ENCODE measurements at regions not wholly inside any gene's neighbourhood (a gene's known extent, or its start where the extent isn't known, plus 50 kb on each side); places are given as distances from the start of the nearest gene placed in this dataset.

- H3K4me3 ChIP-seq (ENCODE audit: insufficient read depth, low read length, poor library complexity, severe bottlenecking): no peak overlapping the region
- no peak overlapping the region for H2AFZ ChIP-seq (ENCODE audit: low read depth, low read length, severe bottlenecking)
- H3K4me2 ChIP-seq (ENCODE audit: low read depth, low read length, poor library complexity, severe bottlenecking): no peak overlapping the region
- H3K27me3 ChIP-seq (ENCODE audit: low read length): no peaks in the 10 kb centered on the region
- TF ChIP-seq CTCF (IDR thresholded peaks at IDR 0.05; ENCODE audit: insufficient read depth, low read length, poor library complexity, severe bottlenecking): no peak
- no peak for TF ChIP-seq EZH2phosphoT487 (conservative IDR thresholded peaks at IDR 0.05; ENCODE audit: low read length)
- no peaks in the 10 kb centered on the region for H3K79me2 ChIP-seq (ENCODE audit: insufficient read depth, low read length)
- no peaks in the 10 kb centered on the region for H4K20me1 ChIP-seq (ENCODE audit: low read depth, low read length)
- H3F3A ChIP-seq (ENCODE audit: insufficient read depth): no peaks in the 10 kb centered on the region
- H3K9ac ChIP-seq (ENCODE audit: low read length): no peak overlapping the region
- no peaks in the 10 kb centered on the region for H3K36me3 ChIP-seq (ENCODE audit: low read length)
- H3K27ac ChIP-seq (ENCODE audit: low read depth, low read length): no peak overlapping the region
- H3K9me3 ChIP-seq (ENCODE audit: insufficient read depth, low read length): no peaks in the 10 kb centered on the region
- no peaks in the 10 kb centered on the region for H3K9me2 ChIP-seq (replicated peaks; ENCODE audit: insufficient read depth, low read length)
Measured at GRCh38 chr1:38558500-38559445, 300.8 kb downstream of the RRAGC start.

- no peaks in the 10 kb centered on the region for H3K9me2 ChIP-seq (replicated peaks; ENCODE audit: insufficient read depth, low read length)
- H3K27ac ChIP-seq (ENCODE audit: low read depth, low read length): no peak overlapping the region
- H3K79me2 ChIP-seq (ENCODE audit: insufficient read depth, low read length): no peaks in the 10 kb centered on the region
- H2AFZ ChIP-seq (ENCODE audit: low read depth, low read length, severe bottlenecking): no peak overlapping the region
- no peaks in the 10 kb centered on the region for H4K20me1 ChIP-seq (ENCODE audit: low read depth, low read length)
- H3K9me3 ChIP-seq (ENCODE audit: insufficient read depth, low read length): no peaks in the 10 kb centered on the region
- H3K9ac ChIP-seq (ENCODE audit: low read length): no peak overlapping the region
- no peak overlapping the region for H3K4me3 ChIP-seq (ENCODE audit: insufficient read depth, low read length, poor library complexity, severe bottlenecking)
- H3K36me3 ChIP-seq (ENCODE audit: low read length): no peaks in the 10 kb centered on the region
- no peaks in the 10 kb centered on the region for H3K27me3 ChIP-seq (ENCODE audit: low read length)
- H3K4me2 ChIP-seq (ENCODE audit: low read depth, low read length, poor library complexity, severe bottlenecking): no peak overlapping the region
- H3F3A ChIP-seq (ENCODE audit: insufficient read depth): no peaks in the 10 kb centered on the region
- no peak for TF ChIP-seq CTCF (IDR thresholded peaks at IDR 0.05; ENCODE audit: insufficient read depth, low read length, poor library complexity, severe bottlenecking)
- no peak for TF ChIP-seq EZH2phosphoT487 (conservative IDR thresholded peaks at IDR 0.05; ENCODE audit: low read length)
Measured at GRCh38 chr1:38558055-38558454, 301.5 kb downstream of the RRAGC start.

GRCh38 chr1:38555594-38555993, 304.0 kb downstream of the RRAGC start:
- Histone ChIP-seq H3K79me2 (ENCODE audit: insufficient read depth, low read length) (no peaks in the 10 kb centered on the region), H3F3A (ENCODE audit: insufficient read depth) (no peaks in the 10 kb centered on the region), H3K9me3 (ENCODE audit: insufficient read depth, low read length) (no peaks in the 10 kb centered on the region), H3K4me2 (ENCODE audit: low read depth, low read length, poor library complexity, severe bottlenecking) (no peak overlapping the region), H3K27me3 (ENCODE audit: low read length) (no peaks in the 10 kb centered on the region), H3K9me2 (replicated peaks; ENCODE audit: insufficient read depth, low read length) (no peaks in the 10 kb centered on the region), H3K36me3 (ENCODE audit: low read length) (no peaks in the 10 kb centered on the region), H3K4me3 (ENCODE audit: insufficient read depth, low read length, poor library complexity, severe bottlenecking) (no peak overlapping the region), H4K20me1 (ENCODE audit: low read depth, low read length) (no peaks in the 10 kb centered on the region), H3K27ac (ENCODE audit: low read depth, low read length) (no peak overlapping the region), H3K9ac (ENCODE audit: low read length) (no peak overlapping the region), H2AFZ (ENCODE audit: low read depth, low read length, severe bottlenecking) (no peak overlapping the region)
- TF ChIP-seq EZH2phosphoT487 (conservative IDR thresholded peaks at IDR 0.05; ENCODE audit: low read length): no peak
- TF ChIP-seq CTCF (IDR thresholded peaks at IDR 0.05; ENCODE audit: insufficient read depth, low read length, poor library complexity, severe bottlenecking): no peak
